ENCODE measurements at regions not wholly inside any gene's neighbourhood (a gene's known extent, or its start where the extent isn't known, plus 50 kb on each side); places are given as distances from the start of the nearest gene placed in this dataset.

GRCh38 chr20:17129089-17129488, 97.8 kb upstream of the PCSK2 start:
- no peak overlapping the region for H3K4me3 ChIP-seq (replicated peaks; ENCODE audit: low read depth, low read length)
- DNase-seq (ENCODE audit: low read depth) = no peak
- TF ChIP-seq, protein P1, sequence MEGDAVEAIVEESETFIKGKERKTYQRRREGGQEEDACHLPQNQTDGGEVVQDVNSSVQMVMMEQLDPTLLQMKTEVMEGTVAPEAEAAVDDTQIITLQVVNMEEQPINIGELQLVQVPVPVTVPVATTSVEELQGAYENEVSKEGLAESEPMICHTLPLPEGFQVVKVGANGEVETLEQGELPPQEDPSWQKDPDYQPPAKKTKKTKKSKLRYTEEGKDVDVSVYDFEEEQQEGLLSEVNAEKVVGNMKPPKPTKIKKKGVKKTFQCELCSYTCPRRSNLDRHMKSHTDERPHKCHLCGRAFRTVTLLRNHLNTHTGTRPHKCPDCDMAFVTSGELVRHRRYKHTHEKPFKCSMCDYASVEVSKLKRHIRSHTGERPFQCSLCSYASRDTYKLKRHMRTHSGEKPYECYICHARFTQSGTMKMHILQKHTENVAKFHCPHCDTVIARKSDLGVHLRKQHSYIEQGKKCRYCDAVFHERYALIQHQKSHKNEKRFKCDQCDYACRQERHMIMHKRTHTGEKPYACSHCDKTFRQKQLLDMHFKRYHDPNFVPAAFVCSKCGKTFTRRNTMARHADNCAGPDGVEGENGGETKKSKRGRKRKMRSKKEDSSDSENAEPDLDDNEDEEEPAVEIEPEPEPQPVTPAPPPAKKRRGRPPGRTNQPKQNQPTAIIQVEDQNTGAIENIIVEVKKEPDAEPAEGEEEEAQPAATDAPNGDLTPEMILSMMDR (IDR thresholded peaks at IDR 0.05; ENCODE audit: low read length, missing control alignments) = no peak

DNA sequence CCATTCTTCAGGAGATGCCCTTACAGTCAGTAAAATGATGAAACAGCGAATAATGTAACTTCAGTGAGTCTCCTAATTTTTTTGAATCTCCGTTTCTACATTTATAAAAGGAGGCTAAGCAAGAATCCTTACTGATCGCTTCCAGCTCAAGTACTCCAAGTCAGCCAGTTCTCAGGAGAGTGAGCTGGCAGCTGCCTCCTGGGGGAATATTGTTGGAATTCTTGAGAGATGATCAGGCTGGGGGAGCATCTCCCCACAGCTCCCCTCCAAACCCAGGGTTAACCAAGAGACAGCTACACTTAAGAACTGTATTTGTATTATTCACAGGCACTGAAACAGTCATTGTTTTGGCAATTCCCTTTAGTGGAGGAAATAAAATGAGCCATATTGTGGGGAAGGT, 89.1 kb upstream of the PCSK2 start:
- TF ChIP-seq, protein P1 (IDR thresholded peaks at IDR 0.05; ENCODE audit: low read length, missing control alignments) = no peak
- no peak for DNase-seq (ENCODE audit: low read depth)
- H3K4me3 ChIP-seq (replicated peaks; ENCODE audit: low read depth, low read length) = no peak overlapping the region

DNA sequence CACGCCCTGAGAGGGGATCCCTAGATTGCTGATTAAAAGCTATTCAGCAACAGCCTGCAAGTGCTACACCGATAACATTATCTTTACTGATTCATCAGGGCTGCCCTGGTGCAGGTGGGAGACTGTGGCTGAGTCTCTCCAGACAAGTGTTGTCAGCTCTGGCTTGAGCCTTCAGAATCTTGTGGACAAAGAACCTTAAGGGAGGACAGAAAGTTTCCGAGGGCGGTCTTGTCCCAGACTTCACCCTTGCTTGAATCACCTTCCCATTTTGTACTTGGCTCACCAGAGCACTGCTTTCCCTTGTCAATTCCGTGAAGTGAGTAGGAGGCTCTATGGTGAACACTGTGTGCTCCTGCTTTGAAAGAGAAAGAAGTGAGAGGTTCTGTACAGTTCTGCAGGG, 88.6 kb upstream of the PCSK2 start:
- DNase-seq (ENCODE audit: low read depth) = no peak
- TF ChIP-seq, protein P1 (IDR thresholded peaks at IDR 0.05; ENCODE audit: low read length, missing control alignments) = no peak
- no peak overlapping the region for H3K4me3 ChIP-seq (replicated peaks; ENCODE audit: low read depth, low read length)

- TF ChIP-seq, protein P1 (IDR thresholded peaks at IDR 0.05; ENCODE audit: low read length, missing control alignments) = no peak
- H3K4me3 ChIP-seq (replicated peaks; ENCODE audit: low read depth, low read length) = no peak overlapping the region
- no peak for DNase-seq (ENCODE audit: low read depth)
Measured at GRCh38 chr20:17140894-17141293, 85.9 kb upstream of the PCSK2 start.

GRCh38 chr20:17141568-17141967, 85.3 kb upstream of the PCSK2 start:
- DNase-seq (ENCODE audit: low read depth) = no peak
- no peak overlapping the region for H3K4me3 ChIP-seq (replicated peaks; ENCODE audit: low read depth, low read length)
- TF ChIP-seq, protein P1 (IDR thresholded peaks at IDR 0.05; ENCODE audit: low read length, missing control alignments) = no peak

- H3K4me3 ChIP-seq (replicated peaks; ENCODE audit: low read depth, low read length) = no peak overlapping the region
- TF ChIP-seq, protein P1 (IDR thresholded peaks at IDR 0.05; ENCODE audit: low read length, missing control alignments) = no peak
- DNase-seq (ENCODE audit: low read depth) = no peak
Measured at GRCh38 chr20:17142666-17143065, 84.2 kb upstream of the PCSK2 start.

GRCh38 chr20:17150858-17151257, 76.0 kb upstream of the PCSK2 start:
- DNase-seq (ENCODE audit: low read depth) = no peak
- no peak overlapping the region for H3K4me3 ChIP-seq (replicated peaks; ENCODE audit: low read depth, low read length)
- TF ChIP-seq, protein P1 (IDR thresholded peaks at IDR 0.05; ENCODE audit: low read length, missing control alignments) = no peak
